Kidney (tissue), 13 donors: ENCODE measurements at regions not wholly inside any gene's neighbourhood (a gene's known extent, or its start where the extent isn't known, plus 50 kb on each side); places are given as distances from the start of the nearest gene placed in this dataset.

Experiments used
- DNase-seq, 5 donors: peaks; one replicate each; pipeline ENCODE4 v3.0.0-alpha.2; 2013 to 2020
- FAIRE-seq: peaks from 2 replicates; lab custom pipeline; 2012; peaks lifted over from hg19 to GRCh38; lab: Jason Lieb, UNC
- H3K27ac ChIP-seq, 2 donors: one replicate each; pipeline ENCODE4 v1.7.0; 2013; ENCODE audit warnings: low read depth in 2 of 2, low read length in 2 of 2, inconsistent platforms in 1 of 2
- H3K27me3 ChIP-seq: one replicate; pipeline ENCODE4 v1.7.1; 2013; ENCODE audit warnings: low read length, inconsistent platforms; ENCODE audit not compliant: control insufficient read depth, insufficient read depth
- H3K36me3 ChIP-seq, 3 donors: one replicate each; pipeline versions ENCODE4 v1.7.0 to v1.7.1; 2013; ENCODE audit warnings: low read length in 3 of 3, control low read depth in 1 of 3, inconsistent platforms in 1 of 3; ENCODE audit not compliant: insufficient read depth in 3 of 3, control insufficient read depth in 2 of 3
- H3K4me1 ChIP-seq, 3 donors: one replicate each; pipeline versions ENCODE4 v1.7.0 to v1.7.1; 2013; ENCODE audit warnings: low read length in 3 of 3, inconsistent platforms in 1 of 3, low read depth in 1 of 3; ENCODE audit not compliant: control insufficient read depth in 2 of 3, insufficient read depth in 2 of 3
- H3K4me3 ChIP-seq, 3 donors: one replicate each; pipeline versions ENCODE4 v1.7.0 to v1.8.1; 2013; ENCODE audit warnings: low read length in 3 of 3, control low read depth in 1 of 3, inconsistent platforms in 1 of 3
- H3K9ac ChIP-seq, 3 donors: one replicate each; pipeline versions ENCODE4 v1.7.0 to v1.7.1; 2013; ENCODE audit warnings: low read length in 3 of 3, control low read depth in 1 of 3, inconsistent platforms in 1 of 3
- H3K9me3 ChIP-seq, 3 donors: one replicate each; pipeline versions ENCODE4 v1.7.0 to v1.7.1; 2013; ENCODE audit warnings: low read length in 3 of 3, control low read depth in 1 of 3, inconsistent platforms in 1 of 3; ENCODE audit not compliant: control insufficient read depth in 2 of 3, insufficient read depth in 1 of 3
- intact Hi-C: fragments of 100-400 bp; cut with DNase I; formaldehyde crosslinking; loops from one replicate; pipeline ENCODE4 v1.11.1; 2022
- TF ChIP-seq, protein P1 (sequence below): IDR thresholded peaks from 3 replicates; pipeline ENCODE4 v1.5.1; 2012; ENCODE audit warnings: mild to moderate bottlenecking, moderate library complexity, borderline replicate concordance; ENCODE audit not compliant: insufficient read depth; ENCODE audit errors: extremely low read depth
- donor health status: control.
- donor health status: control.
- donor health status: control.
- donor health status: control.
- donor health status: control.
- donor health status: DM: yes; HTN: yes; CAD: no.
- donor health status: Normal renal cell carcinoma (clear cell type).

DNA sequence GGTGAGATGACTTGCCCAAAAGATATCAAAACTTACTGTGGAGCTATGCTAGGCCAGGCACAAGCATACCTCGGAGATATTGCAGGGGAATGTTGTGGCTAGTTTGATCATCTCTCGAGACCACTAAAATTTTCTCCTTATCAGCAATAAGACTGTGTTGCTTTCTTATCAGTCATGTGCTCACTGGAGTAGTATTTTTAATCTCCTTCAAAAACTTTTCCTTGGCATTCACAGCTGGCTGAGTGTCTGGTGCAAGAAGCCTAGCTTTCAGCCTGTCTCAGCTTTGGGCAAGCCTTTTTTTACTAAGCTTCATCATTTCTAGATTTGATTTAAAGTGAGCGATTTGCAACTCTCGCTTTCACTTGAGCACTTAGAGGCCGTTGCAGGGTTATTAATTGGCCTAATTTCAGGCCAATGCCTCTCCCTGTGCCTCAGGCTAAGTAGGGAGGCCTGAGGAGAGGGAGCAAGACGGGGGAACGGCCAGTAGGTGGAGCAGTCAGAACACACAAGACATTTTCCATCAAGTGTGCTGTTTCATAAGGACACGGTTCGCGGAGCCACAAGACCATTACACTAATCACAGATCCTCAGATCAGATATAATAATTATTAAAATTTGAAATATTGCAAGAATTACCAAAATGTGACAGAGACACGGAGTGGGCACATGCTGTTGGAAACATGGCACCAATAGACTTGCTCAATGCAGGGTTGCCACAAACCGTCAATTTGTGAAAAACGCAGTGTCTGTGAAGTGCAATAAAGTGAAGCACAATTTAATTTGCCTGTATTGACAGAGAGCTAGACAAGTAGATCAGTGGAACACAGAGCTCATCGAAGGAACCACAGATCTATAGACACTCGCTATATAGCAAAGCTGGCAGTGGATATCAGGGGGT lies 106.8 kb upstream of the SIRPG start:
- peak; percentile 75 to 89 (median 81) for DNase-seq
- Histone ChIP-seq H3K27me3 (no peaks in the 10 kb centered on the region), H3K36me3 (no peaks in the 10 kb centered on the region), H3K9ac (no peak overlapping the region), H3K4me3 (no peak overlapping the region), H3K4me1 (no peaks in the 10 kb centered on the region), H3K27ac (no peak overlapping the region), H3K9me3 (no peaks in the 10 kb centered on the region)
- TF ChIP-seq, protein P1, sequence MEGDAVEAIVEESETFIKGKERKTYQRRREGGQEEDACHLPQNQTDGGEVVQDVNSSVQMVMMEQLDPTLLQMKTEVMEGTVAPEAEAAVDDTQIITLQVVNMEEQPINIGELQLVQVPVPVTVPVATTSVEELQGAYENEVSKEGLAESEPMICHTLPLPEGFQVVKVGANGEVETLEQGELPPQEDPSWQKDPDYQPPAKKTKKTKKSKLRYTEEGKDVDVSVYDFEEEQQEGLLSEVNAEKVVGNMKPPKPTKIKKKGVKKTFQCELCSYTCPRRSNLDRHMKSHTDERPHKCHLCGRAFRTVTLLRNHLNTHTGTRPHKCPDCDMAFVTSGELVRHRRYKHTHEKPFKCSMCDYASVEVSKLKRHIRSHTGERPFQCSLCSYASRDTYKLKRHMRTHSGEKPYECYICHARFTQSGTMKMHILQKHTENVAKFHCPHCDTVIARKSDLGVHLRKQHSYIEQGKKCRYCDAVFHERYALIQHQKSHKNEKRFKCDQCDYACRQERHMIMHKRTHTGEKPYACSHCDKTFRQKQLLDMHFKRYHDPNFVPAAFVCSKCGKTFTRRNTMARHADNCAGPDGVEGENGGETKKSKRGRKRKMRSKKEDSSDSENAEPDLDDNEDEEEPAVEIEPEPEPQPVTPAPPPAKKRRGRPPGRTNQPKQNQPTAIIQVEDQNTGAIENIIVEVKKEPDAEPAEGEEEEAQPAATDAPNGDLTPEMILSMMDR = peak; percentile 85
- peak; percentile 92 for FAIRE-seq
- intact Hi-C loops = no loop called here

DNA sequence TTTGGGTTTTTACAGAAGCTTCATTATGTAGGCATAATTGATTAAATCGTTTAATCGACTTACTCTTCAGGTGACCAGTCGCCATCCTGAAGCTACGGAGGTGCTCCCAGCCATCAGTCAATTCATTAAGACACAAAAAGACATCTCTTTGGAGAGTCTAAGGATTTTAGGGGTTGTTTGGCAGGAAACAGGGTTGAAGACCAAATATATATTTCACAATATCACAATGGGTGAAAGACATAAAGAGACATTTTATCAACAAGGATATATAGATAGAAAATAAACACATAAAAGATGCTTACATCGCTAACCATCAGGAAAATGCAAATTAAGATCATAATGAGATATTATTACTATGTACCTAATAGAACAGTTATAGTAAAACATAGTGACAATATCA lies 104.0 kb upstream of the SIRPG start:
- intact Hi-C loops = no loop called here
- no peak for FAIRE-seq

DNA sequence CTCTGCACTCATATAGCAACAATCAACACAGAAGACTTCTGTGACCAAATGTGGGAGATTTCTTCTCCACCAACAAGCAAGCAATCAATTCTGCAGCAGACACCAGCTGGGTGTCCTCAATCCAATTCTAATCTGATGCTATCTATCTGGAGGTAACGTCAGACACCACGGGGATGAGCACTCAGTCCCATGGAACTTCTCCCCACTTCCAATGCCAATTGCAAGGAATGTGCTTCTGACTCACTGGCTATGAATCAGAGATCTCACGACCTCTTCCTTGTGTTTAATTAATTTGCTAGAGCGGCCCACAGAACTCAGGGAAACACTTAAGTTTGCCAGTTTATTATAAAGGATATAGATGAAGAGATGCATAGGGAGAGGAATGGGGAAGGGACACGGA lies 103.5 kb upstream of the SIRPG start:
- intact Hi-C loops = no loop called here
- Histone ChIP-seq H3K9ac (no peak overlapping the region), H3K9me3 (no peaks in the 10 kb centered on the region), H3K27me3 (no peaks in the 10 kb centered on the region), H3K4me1 (peaks cover 0 to 11% (median 2%) of the 10 kb centered on the region in 3 donors), H3K4me3 (no peak overlapping the region), H3K36me3 (no peaks in the 10 kb centered on the region), H3K27ac (no peak overlapping the region)
- DNase-seq (no peak), FAIRE-seq (no peak)
- TF ChIP-seq, protein P1 = no peak

More for the DNA sequence above, 104.0 kb upstream of the SIRPG start:
- no peak for DNase-seq
- H3K36me3 ChIP-seq = no peaks in the 10 kb centered on the region
- peaks cover 0 to 11% (median 2%) of the 10 kb centered on the region in 3 donors for H3K4me1 ChIP-seq
- no peak overlapping the region for H3K4me3 ChIP-seq
- no peak overlapping the region for H3K9ac ChIP-seq
- no peaks in the 10 kb centered on the region for H3K27me3 ChIP-seq
- H3K9me3 ChIP-seq = no peaks in the 10 kb centered on the region
- TF ChIP-seq, protein P1 = no peak
- no peak overlapping the region for H3K27ac ChIP-seq
